Brain microvascular endothelial cell (primary cell): ENCODE measurements at regions not wholly inside any gene's neighbourhood (a gene's known extent, or its start where the extent isn't known, plus 50 kb on each side); places are given as distances from the start of the nearest gene placed in this dataset.

Source experiments
- DNase-seq: peaks from one replicate; pipeline ENCODE4 v3.0.0-alpha.2; 2020
- H3K27ac ChIP-seq: fragments of 250-450 bp; sonication (Bioruptor Pico); 2 replicates; pipeline ENCODE4 v1.5.1; 2020; ENCODE audit warnings: mild to moderate bottlenecking, moderate library complexity
- H3K27me3 ChIP-seq: fragments of 250-450 bp; sonication (Bioruptor Pico); replicated peaks from 2 replicates; pipeline ENCODE4 v1.5.1; 2020; ENCODE audit warnings: mild to moderate bottlenecking
- H3K36me3 ChIP-seq: fragments of 250-450 bp; sonication (Bioruptor Pico); replicated peaks from 2 replicates; pipeline ENCODE4 v1.5.1; 2020; ENCODE audit warnings: mild to moderate bottlenecking
- H3K4me3 ChIP-seq: 2 replicates; pipeline ENCODE4 v1.5.1; 2011; ENCODE audit warnings: low read depth, mild to moderate bottlenecking, control low read depth, low read length, moderate library complexity
- CTCF ChIP-seq: IDR thresholded peaks from 2 replicates; pipeline ENCODE4 v1.5.1; 2011; ENCODE audit warnings: low read depth, mild to moderate bottlenecking, moderate library complexity, low read length, control low read depth, inconsistent platforms; ENCODE audit errors: missing control alignments
- in situ Hi-C: cut with HindIII; loops from 2 replicates; pipeline ENCODE4 v1.10.0; 2017; ENCODE audit warnings: low sequenced_read_pairs, low pct_ligation_motif_present

DNA sequence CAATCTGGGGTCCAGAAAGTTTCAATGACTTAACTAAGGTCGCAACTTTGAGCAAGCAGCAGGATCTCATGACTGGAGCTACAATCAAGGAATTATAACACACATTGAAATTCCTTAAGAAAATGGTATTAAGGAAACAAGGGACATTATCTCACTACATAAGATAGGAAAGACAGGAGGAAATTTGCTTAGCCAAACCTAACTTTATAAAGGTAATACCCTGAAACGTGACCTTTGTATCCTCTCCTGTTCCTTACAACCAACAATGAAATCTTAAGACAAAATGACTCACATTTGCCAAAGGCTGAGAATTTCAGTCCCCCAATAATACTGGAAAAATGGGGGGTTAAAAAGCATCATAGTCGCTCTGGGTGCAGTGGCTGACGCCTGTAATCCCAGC is 218.9 kb upstream of the LYZL1 start:
- no peaks in the 10 kb centered on the region for H3K36me3 ChIP-seq
- no peak overlapping the region for H3K27ac ChIP-seq
- in situ Hi-C loops: no loop called here
- no peak overlapping the region for H3K4me3 ChIP-seq
- H3K27me3 ChIP-seq: no peaks in the 10 kb centered on the region
- no peak for DNase-seq
- TF ChIP-seq CTCF: no peak

DNA sequence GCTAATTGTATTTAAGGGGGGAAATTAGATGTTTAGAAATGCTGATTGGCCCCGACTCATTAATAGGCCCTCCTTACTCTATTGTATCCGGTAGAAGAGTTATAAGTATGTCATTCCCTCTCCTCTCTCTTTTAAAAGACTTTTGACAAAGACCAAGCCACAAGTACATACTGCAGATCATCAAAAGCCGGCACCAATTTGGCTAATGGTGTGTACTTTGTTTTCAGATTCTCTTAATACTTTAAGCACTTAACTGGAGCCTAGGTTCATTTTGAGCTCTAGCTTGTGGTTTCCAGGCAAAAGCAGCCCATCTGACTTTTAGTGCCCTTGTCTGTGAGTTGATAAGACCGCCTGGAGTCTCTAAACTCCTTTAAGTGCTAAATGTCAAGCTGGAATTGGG is 210.0 kb upstream of the LYZL1 start:
- in situ Hi-C loops: no loop called here
- TF ChIP-seq CTCF: no peak
- Histone ChIP-seq H3K36me3 (no peaks in the 10 kb centered on the region), H3K27me3 (no peaks in the 10 kb centered on the region), H3K27ac (no peak overlapping the region), H3K4me3 (no peak overlapping the region)
- DNase-seq: no peak

GRCh38 chr10:29081231-29081630 is 207.6 kb upstream of the LYZL1 start:
- no peak for DNase-seq

GRCh38 chr10:29081951-29082685 is 206.8 kb upstream of the LYZL1 start:
- H3K4me3 ChIP-seq: no peak overlapping the region
- no peaks in the 10 kb centered on the region for H3K36me3 ChIP-seq
- H3K27me3 ChIP-seq: no peaks in the 10 kb centered on the region
- TF ChIP-seq CTCF: no peak
- no peak for DNase-seq
- no peak overlapping the region for H3K27ac ChIP-seq
- in situ Hi-C loops: no loop called here

More at GRCh38 chr10:29081231-29081630, 207.6 kb upstream of the LYZL1 start:
- Histone ChIP-seq H3K27ac (no peak overlapping the region), H3K4me3 (no peak overlapping the region), H3K36me3 (no peaks in the 10 kb centered on the region), H3K27me3 (no peaks in the 10 kb centered on the region)
- in situ Hi-C loops: no loop called here
- no peak for TF ChIP-seq CTCF

- no peak for DNase-seq
- Histone ChIP-seq H3K4me3 (no peak overlapping the region), H3K27ac (no peak overlapping the region), H3K27me3 (no peaks in the 10 kb centered on the region), H3K36me3 (no peaks in the 10 kb centered on the region)
- no peak for TF ChIP-seq CTCF
- in situ Hi-C loops: no loop called here
These were observed 205.8 kb upstream of the LYZL1 start for GRCh38 chr10:29083096-29083495.

DNA sequence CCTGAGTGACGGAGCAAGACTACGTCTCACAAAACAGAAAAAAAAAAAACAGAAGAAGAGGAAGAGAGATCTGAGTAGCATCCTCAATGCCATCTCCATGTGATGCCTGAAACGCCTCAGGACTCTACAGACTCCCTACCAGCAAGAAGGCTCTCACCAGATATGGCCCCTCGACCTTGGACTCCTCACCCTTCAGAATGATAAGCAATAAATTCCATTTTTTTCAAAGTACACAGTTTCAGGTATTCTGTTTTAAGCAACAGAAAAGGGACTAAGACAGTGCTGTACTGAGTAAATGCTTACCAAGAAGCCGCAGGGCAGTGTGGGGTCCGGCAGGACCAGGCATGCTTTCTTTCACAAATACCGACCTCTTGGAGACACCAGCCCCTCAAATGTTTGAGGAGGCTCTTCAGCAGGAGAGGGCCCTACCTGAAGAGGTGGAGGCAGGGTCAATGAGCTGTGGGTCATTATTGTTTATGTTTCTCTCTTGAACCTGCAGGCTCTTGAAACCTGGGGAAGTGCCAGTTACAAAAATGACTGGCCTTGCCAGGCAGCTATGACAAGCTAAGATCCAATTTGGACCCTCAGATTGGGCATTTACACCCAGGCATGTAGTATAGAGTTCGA is 204.1 kb upstream of the LYZL1 start:
- no peaks in the 10 kb centered on the region for H3K36me3 ChIP-seq
- no peak for DNase-seq
- no peaks in the 10 kb centered on the region for H3K27me3 ChIP-seq
- TF ChIP-seq CTCF: no peak
- H3K27ac ChIP-seq: no peak overlapping the region
- H3K4me3 ChIP-seq: no peak overlapping the region
- in situ Hi-C loops: no loop called here
